HG02870 (cell line): ENCODE measurements at regions not wholly inside any gene's neighbourhood (a gene's known extent, or its start where the extent isn't known, plus 50 kb on each side); places are given as distances from the start of the nearest gene placed in this dataset.
"Not testable (repeated sequence)": the region's sequence is repeated elsewhere in the genome, so short reads cannot be mapped to it uniquely, and the experiment has no call there.

Experiments used
- ATAC-seq: cut with Tn5 transposase; IDR thresholded peaks from one replicate; pipeline ENCODE4 v1.9.1; 2021; ENCODE audit warnings: mild to moderate bottlenecking, moderate library complexity; ENCODE audit not compliant: unreplicated experiment

GRCh38 chrX:34406580-34406979 lies 250.5 kb downstream of the TMEM47 start:
- ATAC-seq = no peak

- no peak for ATAC-seq
Observed at GRCh38 chrX:34404386-34405070, 252.6 kb downstream of the TMEM47 start.

GRCh38 chrX:34401411-34401810 lies 255.7 kb downstream of the TMEM47 start:
- no peak for ATAC-seq

- no peak for ATAC-seq
Observed at GRCh38 chrX:34382416-34382815, 250.3 kb upstream of the FAM47A start.

- ATAC-seq = no peak
Observed at GRCh38 chrX:34381241-34381640, 249.1 kb upstream of the FAM47A start.

- no peak for ATAC-seq
Observed at GRCh38 chrX:34379891-34380290, 247.8 kb upstream of the FAM47A start.

- ATAC-seq = no peak
Observed at GRCh38 chrX:34377645-34378044, 245.5 kb upstream of the FAM47A start.

- no peak for ATAC-seq
Observed at GRCh38 chrX:34371754-34372153, 239.6 kb upstream of the FAM47A start.

GRCh38 chrX:34365471-34365870 lies 233.4 kb upstream of the FAM47A start:
- ATAC-seq = no peak

GRCh38 chrX:34350561-34351335 lies 218.6 kb upstream of the FAM47A start:
- no peak for ATAC-seq

- ATAC-seq = no peak
Observed at GRCh38 chrX:34343001-34343400, 210.9 kb upstream of the FAM47A start.

GRCh38 chrX:34341814-34342213 lies 209.7 kb upstream of the FAM47A start:
- ATAC-seq = no peak

GRCh38 chrX:34341258-34341657 lies 209.1 kb upstream of the FAM47A start:
- no peak for ATAC-seq

GRCh38 chrX:34338046-34338445 lies 205.9 kb upstream of the FAM47A start:
- ATAC-seq = no peak

- ATAC-seq = not testable (repeated sequence)
Observed at GRCh38 chrX:34335376-34335775, 203.3 kb upstream of the FAM47A start.

GRCh38 chrX:34332334-34332733 lies 200.2 kb upstream of the FAM47A start:
- ATAC-seq = no peak

- ATAC-seq = no peak
Observed at GRCh38 chrX:34325460-34325859, 193.3 kb upstream of the FAM47A start.

- ATAC-seq = not testable (repeated sequence)
Observed at GRCh38 chrX:34320424-34320823, 188.3 kb upstream of the FAM47A start.

GRCh38 chrX:34300871-34301270 lies 168.8 kb upstream of the FAM47A start:
- ATAC-seq = peak; percentile 65

GRCh38 chrX:34299451-34299967 lies 167.4 kb upstream of the FAM47A start:
- no peak for ATAC-seq

GRCh38 chrX:34294665-34295064 lies 162.6 kb upstream of the FAM47A start:
- no peak for ATAC-seq

GRCh38 chrX:34288782-34289181 lies 156.7 kb upstream of the FAM47A start:
- ATAC-seq = no peak
